NCI-H524 (cell line): ENCODE measurements at regions not wholly inside any gene's neighbourhood (a gene's known extent, or its start where the extent isn't known, plus 50 kb on each side); places are given as distances from the start of the nearest gene placed in this dataset.
A peak's percentile ranks its signal among the peaks of the same experiment; 100 is the strongest.

Source experiments
- DNase-seq, 2 experiments: peaks; one replicate each; lab custom pipeline; 2025; lab: John Stamatoyannopoulos, UW

- peak; percentile 33 to 43 for DNase-seq
These were observed 170.5 kb downstream of the AREG start for GRCh38 chr4:74615411-74615810.

DNA sequence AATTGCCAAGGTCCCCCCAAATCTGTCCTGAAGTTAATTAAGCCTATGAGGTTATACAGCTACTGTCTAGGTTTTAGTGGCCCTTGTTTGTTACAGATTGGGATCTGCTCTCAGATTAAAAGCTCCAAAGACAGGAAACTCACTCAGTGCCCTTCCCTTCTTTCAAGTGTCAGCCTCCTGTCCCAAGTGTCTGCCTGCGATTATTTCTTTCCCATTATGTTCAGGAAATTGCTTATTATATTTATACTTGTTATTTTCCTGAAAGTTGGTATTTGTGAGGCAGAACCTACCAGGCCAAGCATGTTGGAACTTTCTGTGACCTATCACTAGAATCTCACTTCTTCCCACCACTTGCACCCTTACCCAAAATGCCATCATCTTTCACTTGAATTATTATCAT, 173.2 kb downstream of the AREG start:
- no peak for DNase-seq

DNA sequence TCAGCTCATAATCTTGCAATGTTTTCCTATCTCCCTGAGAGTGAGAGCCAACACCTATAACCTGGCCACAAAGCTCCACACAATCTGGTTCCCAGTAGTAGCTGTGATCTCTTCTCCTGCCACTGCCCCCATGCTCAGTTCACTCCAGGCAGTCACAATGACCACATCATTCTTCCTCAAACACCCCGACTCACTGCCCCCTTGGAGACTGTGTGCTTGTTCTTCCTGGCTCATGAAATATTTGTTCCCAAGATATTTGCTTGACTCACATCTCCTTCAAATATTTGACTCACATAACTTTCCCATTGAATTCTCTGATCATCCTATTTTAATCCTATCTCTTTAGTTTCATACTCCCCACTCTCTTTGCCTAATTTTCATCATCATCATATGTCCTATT, 173.7 kb downstream of the AREG start:
- no peak for DNase-seq

DNA sequence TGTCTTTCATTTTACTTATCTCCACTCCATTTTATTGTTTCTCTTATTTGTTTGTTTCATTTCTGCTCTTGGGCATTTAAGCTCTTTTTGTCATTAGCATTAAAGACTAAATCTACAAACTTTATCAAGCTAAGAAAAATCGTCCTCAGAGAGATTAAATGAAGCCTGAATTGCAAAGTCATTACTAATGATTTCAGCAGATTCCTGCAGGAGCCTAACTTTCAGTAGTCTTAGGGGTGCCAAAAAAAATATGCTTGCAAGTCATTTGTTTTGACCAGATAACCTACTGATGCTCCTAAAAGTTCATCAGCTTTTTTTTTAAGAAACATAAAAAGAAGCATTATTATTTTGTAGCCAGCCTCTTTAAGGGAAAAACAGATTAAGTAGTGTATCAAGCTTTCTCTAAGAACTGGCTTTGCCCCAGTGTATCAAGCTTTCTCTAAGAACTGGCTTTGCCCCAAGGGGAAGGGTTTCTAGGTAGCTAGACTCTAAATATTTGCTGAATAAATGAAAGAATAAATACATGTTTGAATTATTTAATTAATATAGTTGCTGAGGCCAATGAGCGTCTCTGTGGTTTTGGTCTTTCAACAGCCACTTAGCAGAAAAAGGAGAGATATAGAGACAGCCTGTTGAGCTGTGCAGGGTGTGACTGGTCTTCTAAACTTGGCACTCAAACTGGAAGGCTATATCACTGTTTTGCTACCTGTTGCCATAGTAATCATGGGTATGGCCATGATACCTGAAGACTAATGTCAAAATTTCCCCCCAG, 174.2 kb downstream of the BTC start:
- DNase-seq: no peak

DNA sequence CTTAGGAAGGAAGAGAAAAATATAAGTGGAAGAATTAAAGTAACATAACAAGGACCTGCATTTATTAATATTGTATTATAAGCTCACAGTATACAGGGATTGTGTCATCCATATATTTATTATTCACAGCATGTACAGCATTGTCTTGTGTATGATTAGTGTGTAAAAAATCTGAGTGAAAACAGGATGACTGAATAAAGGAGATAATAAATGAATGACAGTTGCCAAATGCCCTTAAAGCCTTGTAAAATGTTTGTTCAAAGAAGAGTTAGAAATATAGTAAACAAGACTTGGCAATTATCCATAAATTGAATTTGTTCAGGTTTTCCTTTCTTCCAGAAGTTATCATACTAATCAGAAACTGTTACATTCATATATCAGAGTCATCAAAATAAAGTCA, 172.7 kb downstream of the BTC start:
- DNase-seq: no peak

- DNase-seq: peak in 1 of 2 experiments; percentile 31
These were observed 171.3 kb downstream of the BTC start for GRCh38 chr4:74623041-74623440.

- no peak for DNase-seq
These were observed 169.8 kb downstream of the BTC start for GRCh38 chr4:74624351-74625151.

- no peak for DNase-seq
These were observed 168.3 kb downstream of the BTC start for GRCh38 chr4:74625981-74626380.

- DNase-seq: no peak
These were observed 167.2 kb downstream of the BTC start for GRCh38 chr4:74627093-74627492.

GRCh38 chr4:74627504-74627903, 166.8 kb downstream of the BTC start:
- DNase-seq: no peak

- no peak for DNase-seq
These were observed 165.3 kb downstream of the BTC start for GRCh38 chr4:74628852-74629620.

DNA sequence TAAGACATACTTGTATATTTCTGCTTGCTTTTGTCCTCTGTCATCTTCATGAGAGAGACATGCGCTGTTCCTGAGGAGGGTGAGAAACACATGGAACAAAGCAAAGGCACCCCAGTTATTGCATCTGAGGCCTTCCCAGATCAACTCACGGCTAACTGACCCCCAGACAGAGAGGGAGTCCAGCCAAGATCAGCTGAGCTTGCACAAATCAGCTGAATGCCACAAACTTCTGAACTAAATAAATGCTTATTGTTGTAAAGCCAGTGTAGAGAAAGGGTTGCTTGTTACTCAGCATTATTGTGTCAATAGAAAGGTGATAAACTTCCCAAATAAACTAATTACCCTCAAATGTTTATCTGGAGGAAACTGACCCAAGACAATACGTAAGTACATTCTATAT, 163.8 kb downstream of the BTC start:
- no peak for DNase-seq

DNA sequence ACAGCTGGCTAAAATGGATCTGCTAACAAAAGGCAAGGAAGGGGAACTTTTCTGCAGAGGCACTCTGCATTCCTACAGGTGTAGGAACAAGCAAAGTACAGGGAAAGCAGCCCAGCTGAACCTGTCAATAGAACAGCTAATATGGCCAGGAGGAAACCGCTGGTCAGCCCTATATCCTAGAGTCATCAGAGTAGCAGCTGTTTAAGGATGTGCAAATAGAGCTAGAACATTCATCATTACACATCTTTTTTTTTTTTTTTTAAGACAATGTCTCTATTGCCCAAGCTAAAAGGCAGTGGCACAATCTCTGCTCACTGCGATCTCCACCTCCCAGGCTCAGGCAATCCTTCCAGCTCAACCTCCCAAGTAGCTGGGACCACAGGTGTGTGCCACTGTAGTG, 163.0 kb downstream of the BTC start:
- no peak for DNase-seq

DNA sequence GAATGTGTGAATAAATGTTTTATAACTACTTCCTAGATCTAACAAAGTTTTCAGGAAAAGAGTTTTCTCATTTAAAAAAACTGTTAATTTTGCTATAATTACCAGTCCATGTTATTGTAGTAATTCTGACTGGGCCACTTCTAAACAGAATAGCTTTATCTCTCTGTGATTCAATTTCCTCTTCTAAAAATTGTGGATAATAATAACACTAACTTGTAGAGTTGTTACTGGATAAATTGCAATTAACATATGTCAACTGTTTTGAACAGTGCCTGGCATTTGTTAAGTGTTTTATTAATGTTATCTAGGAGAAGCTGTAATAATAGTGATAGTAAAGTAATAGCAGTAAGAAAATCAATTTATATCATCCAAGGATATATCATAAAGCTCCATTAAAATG, 162.3 kb downstream of the BTC start:
- DNase-seq: no peak

DNA sequence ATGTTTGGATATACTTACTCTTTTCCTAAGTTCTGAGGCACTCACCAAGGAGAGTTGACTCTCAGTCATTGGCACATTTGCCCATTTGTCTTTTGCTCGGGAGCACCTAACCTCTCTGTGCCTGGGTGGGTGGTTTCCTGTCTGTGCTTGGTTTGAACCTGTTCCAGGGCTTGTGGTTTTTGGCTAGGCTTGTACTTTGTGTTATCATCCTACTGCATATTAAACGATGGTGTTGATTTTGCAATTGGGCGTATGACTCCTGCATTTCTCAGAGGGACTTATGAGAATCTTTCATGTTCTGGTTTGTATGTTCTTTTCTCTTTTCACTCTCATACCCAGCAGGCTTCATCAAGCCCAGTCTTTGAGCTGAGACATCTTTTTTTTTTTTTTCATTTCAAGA, 161.7 kb downstream of the BTC start:
- no peak for DNase-seq

- DNase-seq: no peak
These were observed 159.2 kb downstream of the BTC start for GRCh38 chr4:74635074-74635473.

GRCh38 chr4:74635490-74636123, 158.7 kb downstream of the BTC start:
- DNase-seq: no peak

DNA sequence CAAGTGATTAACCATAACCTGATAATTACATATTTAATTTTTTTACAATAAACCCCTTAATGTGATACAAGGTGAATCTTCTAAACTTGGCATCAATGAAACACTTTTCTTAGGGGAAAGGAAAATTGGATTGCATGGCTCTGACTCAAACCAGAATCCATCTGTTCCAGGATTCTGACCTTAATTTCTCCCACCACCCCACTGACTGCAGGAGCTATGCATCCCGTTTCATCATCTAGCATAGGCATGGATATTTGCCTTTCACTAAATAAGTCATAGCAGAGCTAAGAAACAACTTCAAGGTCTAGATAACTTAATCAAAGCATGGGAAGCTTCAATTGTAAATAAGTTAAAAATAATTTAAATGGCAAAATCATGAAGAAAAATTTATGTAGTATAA, 156.3 kb downstream of the BTC start:
- DNase-seq: no peak

DNA sequence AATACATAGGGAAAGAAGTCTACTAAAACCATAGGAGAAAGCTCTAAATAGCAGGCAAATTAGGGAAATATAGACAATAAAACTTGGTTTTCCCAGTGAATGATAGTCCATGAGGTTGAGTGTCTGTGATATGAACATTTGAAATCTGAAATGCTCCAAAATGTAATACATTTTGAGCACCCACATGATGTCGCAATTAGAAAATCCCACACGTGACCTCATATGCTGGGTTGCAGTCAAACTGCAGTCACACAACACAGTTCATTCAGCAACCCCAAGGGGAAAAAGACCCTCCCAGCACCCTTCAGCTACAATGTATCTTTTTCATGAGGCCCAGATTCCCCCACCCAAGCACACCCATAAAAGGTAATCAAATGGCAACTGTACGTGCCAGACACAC, 155.6 kb downstream of the BTC start:
- no peak for DNase-seq

DNA sequence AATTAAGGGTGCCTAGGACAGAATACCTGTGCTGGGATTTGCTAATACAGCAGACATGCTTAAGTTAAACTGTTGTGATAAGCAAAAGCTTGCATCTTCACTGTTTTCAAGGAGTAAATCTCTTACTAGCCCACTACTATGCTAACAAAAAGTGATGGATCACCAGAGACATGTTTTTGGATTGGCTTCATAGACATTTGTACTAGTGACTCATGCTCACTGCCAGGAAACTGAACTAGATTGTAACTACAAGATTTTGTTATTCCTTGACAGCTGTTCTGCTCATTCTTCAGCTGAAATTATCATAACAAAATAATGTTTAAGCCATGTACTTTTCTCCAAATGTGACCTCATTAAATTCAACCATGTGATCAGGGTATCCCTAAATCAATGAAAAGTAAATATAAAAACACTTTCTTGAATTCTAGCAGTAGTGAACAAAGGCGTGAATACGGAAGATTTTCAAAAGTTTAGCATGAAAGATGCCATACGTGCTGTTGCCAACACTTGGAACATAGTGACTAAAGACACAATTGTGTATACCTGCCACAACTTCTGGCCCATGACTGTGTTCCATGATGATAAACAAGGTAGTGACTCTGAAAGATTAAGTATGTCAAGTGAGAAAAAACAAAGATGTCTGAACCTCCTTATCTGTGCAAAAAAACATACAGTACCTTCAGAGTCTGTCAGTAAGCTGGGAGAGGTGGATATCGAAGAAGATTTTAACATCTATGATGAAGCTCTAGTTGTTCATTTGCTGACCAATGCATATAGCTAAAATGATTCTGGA, 154.0 kb downstream of the BTC start:
- DNase-seq: no peak

DNA sequence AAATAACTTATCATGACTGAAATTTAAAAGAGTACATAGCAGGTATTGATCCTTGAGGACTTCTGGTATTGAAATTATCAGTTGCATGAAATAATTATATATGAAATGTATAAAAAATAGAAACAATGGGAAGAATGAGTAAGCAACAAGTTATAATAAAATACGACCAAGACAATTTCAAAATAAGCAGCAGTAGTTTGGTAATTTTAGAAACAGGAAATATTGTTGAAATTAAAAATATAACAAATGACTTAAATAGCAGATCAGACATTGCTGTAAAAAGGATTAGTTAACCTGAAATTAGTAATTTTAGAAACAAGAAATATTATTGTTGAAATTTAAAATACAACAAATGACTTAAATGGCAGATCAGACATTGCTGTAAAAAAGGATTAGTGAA, 152.3 kb downstream of the BTC start:
- DNase-seq: no peak
